Endometrium (tissue), 2 donors: ENCODE measurements at regions not wholly inside any gene's neighbourhood (a gene's known extent, or its start where the extent isn't known, plus 50 kb on each side); places are given as distances from the start of the nearest gene placed in this dataset.

Experiments used
- FAIRE-seq: peaks from 2 replicates; lab custom pipeline; 2012; peaks lifted over from hg19 to GRCh38; lab: Jason Lieb, UNC
- donor health status: control.
- donor health status: control.

- FAIRE-seq: no peak
Observed at GRCh38 chr13:109883181-109884180, 97.1 kb upstream of the IRS2 start.

- no peak for FAIRE-seq
Observed at GRCh38 chr13:109881961-109882558, 95.7 kb upstream of the IRS2 start.

GRCh38 chr13:109881347-109881725 is 95.0 kb upstream of the IRS2 start:
- FAIRE-seq: no peak

- FAIRE-seq: no peak
Observed at GRCh38 chr13:109880371-109881346, 94.3 kb upstream of the IRS2 start.

- FAIRE-seq: no peak
Observed at GRCh38 chr13:109879338-109879737, 93.0 kb upstream of the IRS2 start.

- no peak for FAIRE-seq
Observed at GRCh38 chr13:109877809-109878208, 91.4 kb upstream of the IRS2 start.

- FAIRE-seq: no peak
Observed at GRCh38 chr13:109875746-109876145, 89.4 kb upstream of the IRS2 start.

GRCh38 chr13:109874484-109875454 is 88.4 kb upstream of the IRS2 start:
- no peak for FAIRE-seq

- FAIRE-seq: no peak
Observed at GRCh38 chr13:109873351-109874123, 87.2 kb upstream of the IRS2 start.

- FAIRE-seq: no peak
Observed at GRCh38 chr13:109872864-109873263, 86.5 kb upstream of the IRS2 start.

GRCh38 chr13:109870696-109871370 is 84.5 kb upstream of the IRS2 start:
- FAIRE-seq: no peak

- no peak for FAIRE-seq
Observed at GRCh38 chr13:109870274-109870673, 83.9 kb upstream of the IRS2 start.

- no peak for FAIRE-seq
Observed at GRCh38 chr13:109869312-109870237, 83.2 kb upstream of the IRS2 start.

- FAIRE-seq: no peak
Observed at GRCh38 chr13:109868578-109869311, 82.4 kb upstream of the IRS2 start.

- no peak for FAIRE-seq
Observed at GRCh38 chr13:109867766-109868165, 81.4 kb upstream of the IRS2 start.

- FAIRE-seq: no peak
Observed at GRCh38 chr13:109862627-109863026, 76.2 kb upstream of the IRS2 start.

- no peak for FAIRE-seq
Observed at GRCh38 chr13:109859898-109860297, 73.5 kb upstream of the IRS2 start.
